ENCODE measurements at regions not wholly inside any gene's neighbourhood (a gene's known extent, or its start where the extent isn't known, plus 50 kb on each side); places are given as distances from the start of the nearest gene placed in this dataset.

DNA sequence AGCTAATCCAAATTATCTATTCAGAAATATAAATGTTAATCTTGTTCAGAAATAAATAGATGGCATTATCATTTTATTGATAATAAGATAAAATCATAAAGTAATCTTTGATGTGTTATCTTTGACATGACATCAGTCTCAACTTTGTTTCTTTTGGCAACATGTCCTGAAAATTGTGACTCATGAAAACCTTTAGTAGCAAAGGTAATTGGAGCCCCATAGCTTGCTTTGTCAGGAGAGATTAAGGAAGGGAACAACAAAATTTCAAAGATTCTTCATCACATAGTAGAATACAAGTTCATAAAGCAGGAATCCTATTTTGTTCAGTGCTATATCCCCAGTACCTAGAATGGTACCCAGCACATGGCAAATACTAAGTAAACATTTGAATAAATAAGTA is 165.4 kb downstream of the KCNE4 start:
- FAIRE-seq (no peak), DNase-seq (ENCODE audit: low read depth in 1 of 2, low spot score in 1 of 2) (no peak), ATAC-seq (no peak)
- Histone ChIP-seq H3K4me3 (no peak overlapping the region), H3K9me3 (no peaks in the 10 kb centered on the region), H3K4me1 (peaks cover 15% of the 10 kb centered on the region), H3K27ac (no peak overlapping the region), H3K4me2 (no peak overlapping the region)
- TF ChIP-seq ZSCAN20 (CRISPR knock-in tag; IDR thresholded peaks at IDR 0.05) (no peak), HOXB5 (CRISPR knock-in tag; IDR thresholded peaks at IDR 0.05) (no peak), SREBF2 (IDR thresholded peaks at IDR 0.05) (no peak), CEBPB (IDR thresholded peaks at IDR 0.05) (no peak), TP53 (CRISPR knock-in tag; IDR thresholded peaks at IDR 0.05) (no peak), HDAC2 (IDR thresholded peaks at IDR 0.05) (no peak), FOXS1 (CRISPR knock-in tag; IDR thresholded peaks at IDR 0.05) (no peak)
- TF ChIP-seq, protein P1, sequence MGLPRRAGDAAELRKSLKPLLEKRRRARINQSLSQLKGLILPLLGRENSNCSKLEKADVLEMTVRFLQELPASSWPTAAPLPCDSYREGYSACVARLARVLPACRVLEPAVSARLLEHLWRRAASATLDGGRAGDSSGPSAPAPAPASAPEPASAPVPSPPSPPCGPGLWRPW (IDR thresholded peaks at IDR 0.05) = no peak
- CTCF ChIA-PET = interaction anchor here (0.6 kb wide), 1 partner anchor 30 kb away, joined by 3 read pairs; no protein-coding TSS in a partner anchor
- POLR2A ChIA-PET = no interaction called here

DNA sequence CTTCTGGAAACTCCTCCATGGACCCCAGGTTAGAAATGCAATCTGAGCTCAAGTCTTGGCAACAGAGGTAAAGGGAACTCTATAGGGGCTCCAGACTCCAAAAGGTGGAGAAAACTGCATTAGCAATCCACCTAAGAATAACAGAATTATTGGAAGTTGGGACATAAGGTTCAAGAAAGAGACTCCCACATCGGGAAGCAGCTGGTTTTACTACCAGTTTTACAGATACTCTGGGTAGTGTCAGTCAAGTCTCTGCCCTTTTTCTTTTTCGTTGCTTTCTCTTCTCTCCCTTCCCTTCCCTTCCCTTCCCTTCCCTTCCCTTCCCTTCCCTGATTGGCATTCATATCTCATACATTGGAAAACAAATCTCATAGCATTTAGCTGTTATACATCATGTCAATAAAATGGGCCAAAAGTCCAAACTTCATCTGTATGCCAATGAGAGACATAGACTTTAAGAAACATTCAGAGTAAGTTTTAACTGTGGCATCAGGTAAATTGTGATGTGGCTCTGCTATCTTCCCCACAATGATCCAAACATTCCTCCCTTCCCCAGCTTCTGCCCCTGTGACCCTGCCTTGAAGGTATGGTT is 166.7 kb downstream of the KCNE4 start:
- Histone ChIP-seq H3K4me3 (no peak overlapping the region), H3K4me1 (peaks cover 23% of the 10 kb centered on the region), H3K9me3 (no peaks in the 10 kb centered on the region), H3K27ac (no peak overlapping the region), H3K4me2 (no peak overlapping the region)
- DNase-seq (ENCODE audit: low read depth in 1 of 2, low spot score in 1 of 2) = no peak
- TF ChIP-seq KDM5A (IDR thresholded peaks at IDR 0.05) (no peak), HOXB13 (CRISPR knock-in tag; IDR thresholded peaks at IDR 0.05; ENCODE audit: low read depth) (no peak), KDM1A (IDR thresholded peaks at IDR 0.05; ENCODE audit: low read depth) (no peak), GATA3 (IDR thresholded peaks at IDR 0.05; ENCODE audit: borderline replicate concordance) (no peak), FOXS1 (CRISPR knock-in tag; IDR thresholded peaks at IDR 0.05) (no peak), MAFK (IDR thresholded peaks at IDR 0.05; ENCODE audit: partially characterized antibody) (no peak), HEYL (CRISPR knock-in tag; IDR thresholded peaks at IDR 0.05) (no peak), MYC (IDR thresholded peaks at IDR 0.05; ENCODE audit: borderline replicate concordance, low read length) (no peak), NPAS2 (CRISPR knock-in tag; IDR thresholded peaks at IDR 0.05; ENCODE audit: borderline replicate concordance) (no peak), POLR2A (IDR thresholded peaks at IDR 0.05; ENCODE audit: low read length) (no peak), SREBF2 (IDR thresholded peaks at IDR 0.05) (no peak), FOSB (CRISPR knock-in tag; IDR thresholded peaks at IDR 0.05) (no peak)
- TF ChIP-seq, protein P2, sequence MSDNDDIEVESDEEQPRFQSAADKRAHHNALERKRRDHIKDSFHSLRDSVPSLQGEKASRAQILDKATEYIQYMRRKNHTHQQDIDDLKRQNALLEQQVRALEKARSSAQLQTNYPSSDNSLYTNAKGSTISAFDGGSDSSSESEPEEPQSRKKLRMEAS (IDR thresholded peaks at IDR 0.05) = no peak
- TF ChIP-seq, protein P3, sequence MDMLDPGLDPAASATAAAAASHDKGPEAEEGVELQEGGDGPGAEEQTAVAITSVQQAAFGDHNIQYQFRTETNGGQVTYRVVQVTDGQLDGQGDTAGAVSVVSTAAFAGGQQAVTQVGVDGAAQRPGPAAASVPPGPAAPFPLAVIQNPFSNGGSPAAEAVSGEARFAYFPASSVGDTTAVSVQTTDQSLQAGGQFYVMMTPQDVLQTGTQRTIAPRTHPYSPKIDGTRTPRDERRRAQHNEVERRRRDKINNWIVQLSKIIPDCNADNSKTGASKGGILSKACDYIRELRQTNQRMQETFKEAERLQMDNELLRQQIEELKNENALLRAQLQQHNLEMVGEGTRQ (IDR thresholded peaks at IDR 0.05) = no peak
- TF ChIP-seq, protein P4, sequence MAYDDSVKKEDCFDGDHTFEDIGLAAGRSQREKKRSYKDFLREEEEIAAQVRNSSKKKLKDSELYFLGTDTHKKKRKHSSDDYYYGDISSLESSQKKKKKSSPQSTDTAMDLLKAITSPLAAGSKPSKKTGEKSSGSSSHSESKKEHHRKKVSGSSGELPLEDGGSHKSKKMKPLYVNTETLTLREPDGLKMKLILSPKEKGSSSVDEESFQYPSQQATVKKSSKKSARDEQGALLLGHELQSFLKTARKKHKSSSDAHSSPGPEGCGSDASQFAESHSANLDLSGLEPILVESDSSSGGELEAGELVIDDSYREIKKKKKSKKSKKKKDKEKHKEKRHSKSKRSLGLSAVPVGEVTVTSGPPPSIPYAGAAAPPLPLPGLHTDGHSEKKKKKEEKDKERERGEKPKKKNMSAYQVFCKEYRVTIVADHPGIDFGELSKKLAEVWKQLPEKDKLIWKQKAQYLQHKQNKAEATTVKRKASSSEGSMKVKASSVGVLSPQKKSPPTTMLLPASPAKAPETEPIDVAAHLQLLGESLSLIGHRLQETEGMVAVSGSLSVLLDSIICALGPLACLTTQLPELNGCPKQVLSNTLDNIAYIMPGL (CRISPR knock-in tag; IDR thresholded peaks at IDR 0.05; ENCODE audit: borderline replicate concordance) = no peak
- TF ChIP-seq, protein P5, sequence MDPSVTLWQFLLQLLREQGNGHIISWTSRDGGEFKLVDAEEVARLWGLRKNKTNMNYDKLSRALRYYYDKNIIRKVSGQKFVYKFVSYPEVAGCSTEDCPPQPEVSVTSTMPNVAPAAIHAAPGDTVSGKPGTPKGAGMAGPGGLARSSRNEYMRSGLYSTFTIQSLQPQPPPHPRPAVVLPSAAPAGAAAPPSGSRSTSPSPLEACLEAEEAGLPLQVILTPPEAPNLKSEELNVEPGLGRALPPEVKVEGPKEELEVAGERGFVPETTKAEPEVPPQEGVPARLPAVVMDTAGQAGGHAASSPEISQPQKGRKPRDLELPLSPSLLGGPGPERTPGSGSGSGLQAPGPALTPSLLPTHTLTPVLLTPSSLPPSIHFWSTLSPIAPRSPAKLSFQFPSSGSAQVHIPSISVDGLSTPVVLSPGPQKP (IDR thresholded peaks at IDR 0.05; ENCODE audit: low read depth, low read length) = no peak
- TF ChIP-seq, protein P6, sequence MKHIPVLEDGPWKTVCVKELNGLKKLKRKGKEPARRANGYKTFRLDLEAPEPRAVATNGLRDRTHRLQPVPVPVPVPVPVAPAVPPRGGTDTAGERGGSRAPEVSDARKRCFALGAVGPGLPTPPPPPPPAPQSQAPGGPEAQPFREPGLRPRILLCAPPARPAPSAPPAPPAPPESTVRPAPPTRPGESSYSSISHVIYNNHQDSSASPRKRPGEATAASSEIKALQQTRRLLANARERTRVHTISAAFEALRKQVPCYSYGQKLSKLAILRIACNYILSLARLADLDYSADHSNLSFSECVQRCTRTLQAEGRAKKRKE (CRISPR knock-in tag; IDR thresholded peaks at IDR 0.05; ENCODE audit: low read depth) = no peak
- TF ChIP-seq, protein P1 (IDR thresholded peaks at IDR 0.05) = no peak
- 54% methylated on average over 2 of the region's 2 CpGs for whole genome bisulfite sequencing (ENCODE audit: missing lambda C conversion rate)
- ChIA-PET POLR2A (interaction anchor here (0.6 kb wide), 1 partner anchor 14 kb away, joined by 4 read pairs; no protein-coding TSS in a partner anchor), CTCF (interaction anchor here (0.6 kb wide), 1 partner anchor 637 kb away, joined by 3 read pairs; no protein-coding TSS in a partner anchor)
- ATAC-seq = no peak
- no peak for FAIRE-seq

All from A549 (cell line).